ENCODE measurements at regions not wholly inside any gene's neighbourhood (a gene's known extent, or its start where the extent isn't known, plus 50 kb on each side); places are given as distances from the start of the nearest gene placed in this dataset.
"Not testable (repeated sequence)": the region's sequence is repeated elsewhere in the genome, so short reads cannot be mapped to it uniquely, and the experiment has no call there.

DNA sequence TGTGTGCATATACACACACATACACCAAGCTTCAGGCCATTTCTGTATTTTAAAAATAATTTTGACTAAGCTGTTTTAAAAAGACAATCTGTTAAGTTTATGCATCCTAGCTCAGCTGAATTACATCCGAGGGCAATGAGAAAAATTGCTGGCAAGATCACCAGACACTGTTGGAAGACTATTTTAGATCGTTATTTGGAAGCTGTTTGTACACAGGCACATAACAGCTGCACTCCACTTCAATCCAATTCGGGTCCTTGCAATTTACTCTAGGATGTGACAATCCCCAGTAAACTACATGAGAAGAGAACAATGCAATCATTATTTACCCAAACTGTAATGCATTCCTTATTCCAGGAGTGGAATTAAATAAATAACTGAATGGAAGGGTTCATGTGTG, 79.3 kb upstream of the RASA1 start:
- no peak for TF ChIP-seq ZFX (IDR thresholded peaks at IDR 0.05)
- TF ChIP-seq, protein P1, sequence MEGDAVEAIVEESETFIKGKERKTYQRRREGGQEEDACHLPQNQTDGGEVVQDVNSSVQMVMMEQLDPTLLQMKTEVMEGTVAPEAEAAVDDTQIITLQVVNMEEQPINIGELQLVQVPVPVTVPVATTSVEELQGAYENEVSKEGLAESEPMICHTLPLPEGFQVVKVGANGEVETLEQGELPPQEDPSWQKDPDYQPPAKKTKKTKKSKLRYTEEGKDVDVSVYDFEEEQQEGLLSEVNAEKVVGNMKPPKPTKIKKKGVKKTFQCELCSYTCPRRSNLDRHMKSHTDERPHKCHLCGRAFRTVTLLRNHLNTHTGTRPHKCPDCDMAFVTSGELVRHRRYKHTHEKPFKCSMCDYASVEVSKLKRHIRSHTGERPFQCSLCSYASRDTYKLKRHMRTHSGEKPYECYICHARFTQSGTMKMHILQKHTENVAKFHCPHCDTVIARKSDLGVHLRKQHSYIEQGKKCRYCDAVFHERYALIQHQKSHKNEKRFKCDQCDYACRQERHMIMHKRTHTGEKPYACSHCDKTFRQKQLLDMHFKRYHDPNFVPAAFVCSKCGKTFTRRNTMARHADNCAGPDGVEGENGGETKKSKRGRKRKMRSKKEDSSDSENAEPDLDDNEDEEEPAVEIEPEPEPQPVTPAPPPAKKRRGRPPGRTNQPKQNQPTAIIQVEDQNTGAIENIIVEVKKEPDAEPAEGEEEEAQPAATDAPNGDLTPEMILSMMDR (conservative IDR thresholded peaks at IDR 0.05), result no peak
- H3K27ac ChIP-seq, result no peak overlapping the region

GRCh38 chr5:87190041-87190440, 77.6 kb upstream of the RASA1 start:
- H3K27ac ChIP-seq, result no peak overlapping the region
- TF ChIP-seq, protein P1 (conservative IDR thresholded peaks at IDR 0.05), result no peak
- no peak for TF ChIP-seq ZFX (IDR thresholded peaks at IDR 0.05)

- TF ChIP-seq ZFX (IDR thresholded peaks at IDR 0.05), result no peak
- TF ChIP-seq, protein P1 (conservative IDR thresholded peaks at IDR 0.05), result no peak
- H3K27ac ChIP-seq, result no peak overlapping the region
Measured at GRCh38 chr5:87190687-87191086, 77.0 kb upstream of the RASA1 start.

DNA sequence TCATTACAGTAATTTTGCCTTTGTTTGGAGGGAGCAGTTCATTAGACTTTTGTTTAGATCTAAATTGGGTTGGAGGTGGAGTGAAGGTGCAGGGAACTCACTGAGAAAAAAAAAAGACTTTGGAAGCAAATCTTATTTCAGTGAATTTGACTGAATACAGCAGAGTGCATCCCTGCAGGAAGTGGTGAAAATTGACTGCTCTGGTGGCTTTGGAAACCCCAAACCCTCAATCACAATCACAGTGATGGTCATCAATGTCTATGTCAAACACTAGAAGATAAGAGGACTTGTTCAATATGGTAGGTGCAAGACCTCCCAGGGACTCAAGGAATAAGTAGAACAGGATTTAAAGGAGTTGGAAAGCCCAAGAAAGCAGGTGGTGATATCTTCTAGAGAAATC, 76.0 kb upstream of the RASA1 start:
- TF ChIP-seq, protein P1 (conservative IDR thresholded peaks at IDR 0.05), result no peak
- no peak for TF ChIP-seq ZFX (IDR thresholded peaks at IDR 0.05)

GRCh38 chr5:87195104-87195591, 72.5 kb upstream of the RASA1 start:
- H3K27ac ChIP-seq, result no peak overlapping the region
- TF ChIP-seq ZFX (IDR thresholded peaks at IDR 0.05), result no peak
- TF ChIP-seq, protein P1 (conservative IDR thresholded peaks at IDR 0.05), result no peak

More for the DNA sequence above, 76.0 kb upstream of the RASA1 start:
- H3K27ac ChIP-seq, result no peak overlapping the region

GRCh38 chr5:87195616-87196015, 72.1 kb upstream of the RASA1 start:
- no peak for TF ChIP-seq ZFX (IDR thresholded peaks at IDR 0.05)
- TF ChIP-seq, protein P1 (conservative IDR thresholded peaks at IDR 0.05), result no peak
- H3K27ac ChIP-seq, result no peak overlapping the region

GRCh38 chr5:87198010-87198409, 69.7 kb upstream of the RASA1 start:
- no peak for TF ChIP-seq ZFX (IDR thresholded peaks at IDR 0.05)
- TF ChIP-seq, protein P1 (conservative IDR thresholded peaks at IDR 0.05), result no peak
- no peak overlapping the region for H3K27ac ChIP-seq

DNA sequence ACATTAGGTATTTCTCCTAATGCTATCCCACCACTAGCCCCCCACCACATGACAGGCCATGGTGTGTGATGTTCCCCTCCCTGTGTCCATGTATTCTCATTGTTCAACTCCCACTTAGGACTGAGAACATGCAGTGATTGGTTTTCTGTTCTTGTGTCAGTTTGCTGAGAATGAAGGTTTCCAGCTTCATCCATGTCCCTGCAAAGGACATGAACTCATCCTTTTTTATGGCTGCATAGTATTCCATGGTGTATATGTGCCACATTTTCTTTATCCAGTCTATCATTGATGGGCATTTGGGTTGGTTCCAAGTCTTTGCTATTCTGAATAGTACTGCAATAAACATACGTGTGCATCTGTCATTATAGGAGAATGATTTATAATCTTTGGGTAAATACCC, 68.4 kb upstream of the RASA1 start:
- not testable (repeated sequence) for H3K27ac ChIP-seq

DNA sequence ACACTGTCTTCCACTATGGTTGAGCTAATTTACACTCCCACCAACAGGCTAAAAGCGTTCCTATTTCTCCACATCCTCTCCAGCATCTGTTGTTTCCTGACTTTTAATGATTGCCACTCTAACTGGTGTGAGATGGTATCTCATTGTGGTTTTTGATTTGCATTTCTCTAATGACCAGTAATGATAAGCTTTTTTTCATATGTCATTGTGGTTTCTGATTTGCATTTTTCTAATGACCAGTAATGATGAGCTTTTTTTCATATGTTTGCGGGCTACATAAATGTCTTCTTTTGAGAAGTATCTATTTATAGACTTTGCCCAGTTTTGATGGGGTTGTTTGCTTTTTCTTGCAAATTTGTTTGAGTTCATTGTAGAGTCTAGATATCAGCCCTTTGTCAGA, 68.0 kb upstream of the RASA1 start:
- H3K27ac ChIP-seq, result not testable (repeated sequence)
